Kidney (tissue), 13 donors: ENCODE measurements at regions not wholly inside any gene's neighbourhood (a gene's known extent, or its start where the extent isn't known, plus 50 kb on each side); places are given as distances from the start of the nearest gene placed in this dataset.
"Not testable (repeated sequence)": the region's sequence is repeated elsewhere in the genome, so short reads cannot be mapped to it uniquely, and the experiment has no call there.

ENCODE experiments used
- DNase-seq, 5 donors: peaks; one replicate each; pipeline ENCODE4 v3.0.0-alpha.2; 2013 to 2020
- FAIRE-seq: peaks from 2 replicates; lab custom pipeline; 2012; peaks lifted over from hg19 to GRCh38; lab: Jason Lieb, UNC
- H3K27ac ChIP-seq, 2 donors: one replicate each; pipeline ENCODE4 v1.7.0; 2013; ENCODE audit warnings: low read depth in 2 of 2, low read length in 2 of 2, inconsistent platforms in 1 of 2
- H3K27me3 ChIP-seq: one replicate; pipeline ENCODE4 v1.7.1; 2013; ENCODE audit warnings: low read length, inconsistent platforms; ENCODE audit not compliant: control insufficient read depth, insufficient read depth
- H3K36me3 ChIP-seq, 3 donors: one replicate each; pipeline versions ENCODE4 v1.7.0 to v1.7.1; 2013; ENCODE audit warnings: low read length in 3 of 3, control low read depth in 1 of 3, inconsistent platforms in 1 of 3; ENCODE audit not compliant: insufficient read depth in 3 of 3, control insufficient read depth in 2 of 3
- H3K4me1 ChIP-seq, 3 donors: one replicate each; pipeline versions ENCODE4 v1.7.0 to v1.7.1; 2013; ENCODE audit warnings: low read length in 3 of 3, inconsistent platforms in 1 of 3, low read depth in 1 of 3; ENCODE audit not compliant: control insufficient read depth in 2 of 3, insufficient read depth in 2 of 3
- H3K4me3 ChIP-seq, 3 donors: one replicate each; pipeline versions ENCODE4 v1.7.0 to v1.8.1; 2013; ENCODE audit warnings: low read length in 3 of 3, control low read depth in 1 of 3, inconsistent platforms in 1 of 3
- H3K9ac ChIP-seq, 3 donors: one replicate each; pipeline versions ENCODE4 v1.7.0 to v1.7.1; 2013; ENCODE audit warnings: low read length in 3 of 3, control low read depth in 1 of 3, inconsistent platforms in 1 of 3
- H3K9me3 ChIP-seq, 3 donors: one replicate each; pipeline versions ENCODE4 v1.7.0 to v1.7.1; 2013; ENCODE audit warnings: low read length in 3 of 3, control low read depth in 1 of 3, inconsistent platforms in 1 of 3; ENCODE audit not compliant: control insufficient read depth in 2 of 3, insufficient read depth in 1 of 3
- intact Hi-C: fragments of 100-400 bp; cut with DNase I; formaldehyde crosslinking; loops from one replicate; pipeline ENCODE4 v1.11.1; 2022
- TF ChIP-seq, protein P1 (sequence below): IDR thresholded peaks from 3 replicates; pipeline ENCODE4 v1.5.1; 2012; ENCODE audit warnings: mild to moderate bottlenecking, moderate library complexity, borderline replicate concordance; ENCODE audit not compliant: insufficient read depth; ENCODE audit errors: extremely low read depth
- donor health status: control.
- donor health status: control.
- donor health status: control.
- donor health status: control.
- donor health status: control.
- donor health status: DM: yes; HTN: yes; CAD: no.
- donor health status: Normal renal cell carcinoma (clear cell type).

DNA sequence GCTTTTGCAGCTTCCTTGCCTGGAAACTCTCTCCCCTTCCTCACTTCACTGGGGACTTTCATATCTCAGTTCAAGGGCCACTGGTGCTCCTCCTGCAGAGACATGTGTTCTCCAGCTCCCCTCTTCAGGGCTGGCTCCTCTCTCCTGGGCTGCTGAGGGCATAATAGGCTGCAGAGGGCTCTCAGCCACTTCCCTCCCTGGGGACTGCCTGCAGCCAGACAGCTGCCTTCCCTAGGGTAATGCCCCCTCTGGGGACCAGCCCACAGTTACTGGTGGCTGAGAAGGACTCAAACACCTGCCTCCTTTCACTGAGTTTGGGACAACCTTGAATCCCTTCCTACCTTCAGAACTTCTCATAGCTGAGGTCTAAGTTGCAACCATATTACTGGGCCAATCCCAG, 104.8 kb upstream of the POU3F1 start:
- H3K4me3 ChIP-seq: no peak overlapping the region
- no peak for DNase-seq
- H3K9ac ChIP-seq: no peak overlapping the region
- intact Hi-C loops: no loop called here
- H3K4me1 ChIP-seq: peaks cover 0 to 6% (median 6%) of the 10 kb centered on the region in 3 donors
- H3K27ac ChIP-seq: no peak overlapping the region
- no peak for FAIRE-seq
- H3K36me3 ChIP-seq: no peaks in the 10 kb centered on the region
- no peaks in the 10 kb centered on the region for H3K27me3 ChIP-seq
- peaks cover 0 to 9% (median 0%) of the 10 kb centered on the region in 3 donors for H3K9me3 ChIP-seq
- TF ChIP-seq, protein P1, sequence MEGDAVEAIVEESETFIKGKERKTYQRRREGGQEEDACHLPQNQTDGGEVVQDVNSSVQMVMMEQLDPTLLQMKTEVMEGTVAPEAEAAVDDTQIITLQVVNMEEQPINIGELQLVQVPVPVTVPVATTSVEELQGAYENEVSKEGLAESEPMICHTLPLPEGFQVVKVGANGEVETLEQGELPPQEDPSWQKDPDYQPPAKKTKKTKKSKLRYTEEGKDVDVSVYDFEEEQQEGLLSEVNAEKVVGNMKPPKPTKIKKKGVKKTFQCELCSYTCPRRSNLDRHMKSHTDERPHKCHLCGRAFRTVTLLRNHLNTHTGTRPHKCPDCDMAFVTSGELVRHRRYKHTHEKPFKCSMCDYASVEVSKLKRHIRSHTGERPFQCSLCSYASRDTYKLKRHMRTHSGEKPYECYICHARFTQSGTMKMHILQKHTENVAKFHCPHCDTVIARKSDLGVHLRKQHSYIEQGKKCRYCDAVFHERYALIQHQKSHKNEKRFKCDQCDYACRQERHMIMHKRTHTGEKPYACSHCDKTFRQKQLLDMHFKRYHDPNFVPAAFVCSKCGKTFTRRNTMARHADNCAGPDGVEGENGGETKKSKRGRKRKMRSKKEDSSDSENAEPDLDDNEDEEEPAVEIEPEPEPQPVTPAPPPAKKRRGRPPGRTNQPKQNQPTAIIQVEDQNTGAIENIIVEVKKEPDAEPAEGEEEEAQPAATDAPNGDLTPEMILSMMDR: no peak

DNA sequence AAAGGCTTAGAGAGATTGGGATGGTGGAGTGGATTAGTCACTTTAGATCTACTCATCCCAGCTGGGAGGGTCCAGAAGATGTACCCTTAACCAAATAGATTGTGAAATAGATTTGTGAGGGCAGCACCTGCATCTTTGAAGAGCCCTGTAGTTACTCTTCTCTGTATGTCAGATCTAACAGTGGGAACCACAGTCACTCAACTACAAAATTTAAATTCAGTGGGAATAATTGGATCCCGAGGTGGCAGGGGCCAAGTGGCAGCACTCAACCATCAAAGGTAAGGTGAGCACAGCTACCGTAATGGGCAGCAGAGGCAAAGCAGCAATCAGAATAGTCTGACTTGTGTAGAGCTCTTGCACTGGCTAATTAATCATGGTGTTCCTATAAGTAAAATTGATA, 99.5 kb upstream of the POU3F1 start:
- H3K36me3 ChIP-seq, H3K4me1 ChIP-seq, H3K4me3 ChIP-seq, FAIRE-seq, H3K27me3 ChIP-seq, H3K27ac ChIP-seq, H3K9ac ChIP-seq, DNase-seq, intact Hi-C loops: not testable (repeated sequence)
- H3K9me3 ChIP-seq: peaks cover 0 to 10% (median 0%) of the 10 kb centered on the region in 3 donors

DNA sequence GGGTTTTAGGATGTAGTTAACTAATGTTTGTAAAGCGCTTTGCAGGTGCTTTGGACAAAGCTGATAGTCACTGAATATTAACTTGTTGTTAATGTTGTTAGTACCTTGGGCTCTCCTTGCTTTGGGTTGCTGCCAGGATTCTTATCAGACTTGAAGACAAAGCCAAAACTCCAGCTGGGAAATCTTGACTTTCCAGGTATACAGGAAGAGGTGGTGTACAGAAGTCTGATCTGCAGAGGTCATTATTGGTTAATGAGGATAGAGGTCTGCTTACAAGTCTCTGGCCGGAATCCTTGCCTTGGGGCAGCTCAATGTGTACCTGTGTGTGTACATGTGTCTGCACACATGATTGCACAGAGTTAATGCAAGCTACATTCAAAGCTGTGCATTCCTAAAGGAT, 96.0 kb upstream of the POU3F1 start:
- Histone ChIP-seq H3K27ac (no peak overlapping the region), H3K4me1 (peaks cover 0 to 8% (median 5%) of the 10 kb centered on the region in 3 donors), H3K27me3 (no peaks in the 10 kb centered on the region), H3K4me3 (no peak overlapping the region), H3K36me3 (no peaks in the 10 kb centered on the region), H3K9me3 (peaks cover 0 to 10% (median 0%) of the 10 kb centered on the region in 3 donors), H3K9ac (no peak overlapping the region)
- DNase-seq (no peak), FAIRE-seq (no peak)
- intact Hi-C loops: no loop called here
- TF ChIP-seq, protein P1: no peak

DNA sequence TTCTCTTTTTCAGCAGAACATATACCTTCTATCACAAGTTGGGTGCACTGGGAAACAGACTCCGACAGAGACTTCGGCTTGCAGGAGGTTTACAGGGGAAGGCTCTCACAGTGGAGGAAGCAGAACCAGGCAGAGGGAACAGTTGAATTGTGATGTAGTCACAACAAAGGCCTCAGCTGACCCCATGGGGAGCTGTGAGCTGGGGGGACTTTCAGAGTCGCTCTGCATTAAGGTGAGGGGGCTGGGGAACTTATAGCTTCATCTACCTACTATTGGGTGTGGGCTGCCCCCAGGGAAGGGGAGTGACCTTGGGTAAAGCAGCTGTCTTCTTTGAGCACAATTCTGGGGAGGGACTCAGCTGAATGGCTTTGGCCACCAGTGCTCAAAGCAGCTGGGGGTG, 94.9 kb upstream of the POU3F1 start:
- intact Hi-C loops: no loop called here
- peaks cover 0 to 8% (median 5%) of the 10 kb centered on the region in 3 donors for H3K4me1 ChIP-seq
- H3K36me3 ChIP-seq: no peaks in the 10 kb centered on the region
- FAIRE-seq (no peak), DNase-seq (no peak)
- no peaks in the 10 kb centered on the region for H3K27me3 ChIP-seq
- TF ChIP-seq, protein P1: no peak
- H3K9me3 ChIP-seq: peaks cover 0 to 2% (median 0%) of the 10 kb centered on the region in 3 donors
- H3K9ac ChIP-seq: no peak overlapping the region
- no peak overlapping the region for H3K27ac ChIP-seq
- H3K4me3 ChIP-seq: no peak overlapping the region
